Fibroblast of lung (primary cell): ENCODE measurements at regions not wholly inside any gene's neighbourhood (a gene's known extent, or its start where the extent isn't known, plus 50 kb on each side); places are given as distances from the start of the nearest gene placed in this dataset.

Experiments
- DNase-seq, 2 donors: peaks; one replicate each; pipeline versions ENCODE4 v3.0.0 to v3.0.0-alpha.2; 2010; ENCODE audit warnings: low read depth in 2 of 2
- H2AFZ ChIP-seq: 2 replicates; pipeline ENCODE4 v1.5.1; 2012; ENCODE audit warnings: low read length, control low read depth, inconsistent platforms
- H3K27ac ChIP-seq: 2 replicates; pipeline ENCODE4 v1.5.1; 2011; ENCODE audit warnings: low read length, control low read depth; ENCODE audit not compliant: insufficient read depth
- H3K27me3 ChIP-seq: 2 replicates; pipeline ENCODE4 v1.5.1; 2011; ENCODE audit warnings: mild to moderate bottlenecking, low read length; ENCODE audit not compliant: control insufficient read depth, insufficient read depth
- H3K36me3 ChIP-seq: 2 replicates; pipeline ENCODE4 v1.5.1; 2011; ENCODE audit warnings: low read length; ENCODE audit not compliant: control insufficient read depth, insufficient read depth
- H3K4me1 ChIP-seq: 2 replicates; pipeline ENCODE4 v1.5.1; 2011; ENCODE audit warnings: low read length; ENCODE audit not compliant: control insufficient read depth, insufficient read depth; ENCODE audit errors: extremely low read depth
- H3K4me2 ChIP-seq: 2 replicates; pipeline ENCODE4 v1.5.1; 2011; ENCODE audit warnings: low read length, control low read depth; ENCODE audit not compliant: insufficient read depth; ENCODE audit errors: extremely low read depth
- H3K4me3 ChIP-seq, 4 experiments: fragments of 200-600 bp in 1 of 4; sonication (generic) in 1 of 4; replicated peaks in 1 of 4; 2 replicates each; pipeline ENCODE4 v1.5.1; 2011 to 2016; ENCODE audit warnings: low read length in 4 of 4, low read depth in 3 of 4, mild to moderate bottlenecking in 3 of 4, control low read depth in 2 of 4, inconsistent platforms in 1 of 4, mixed read lengths in 1 of 4; ENCODE audit not compliant: insufficient read depth in 1 of 4; ENCODE audit errors: control extremely low read depth in 1 of 4
- H3K79me2 ChIP-seq: 2 replicates; pipeline ENCODE4 v1.5.1; 2012; ENCODE audit warnings: mild to moderate bottlenecking, low read length, inconsistent platforms; ENCODE audit not compliant: control insufficient read depth, insufficient read depth
- H3K9ac ChIP-seq: 2 replicates; pipeline ENCODE4 v1.5.1; 2011; ENCODE audit warnings: mild to moderate bottlenecking, low read length, control low read depth; ENCODE audit not compliant: insufficient read depth
- H3K9me3 ChIP-seq: 2 replicates; pipeline ENCODE4 v1.5.1; 2012; ENCODE audit warnings: low read depth, low read length; ENCODE audit not compliant: control insufficient read depth, insufficient read depth
- H4K20me1 ChIP-seq: 2 replicates; pipeline ENCODE4 v1.5.1; 2011; ENCODE audit warnings: low read length; ENCODE audit not compliant: control insufficient read depth, insufficient read depth; ENCODE audit errors: extremely low read depth
- CTCF ChIP-seq, 2 donors: IDR thresholded peaks in 1 of 2; conservative IDR thresholded peaks in 1 of 2; 1 replicate in 1 of 2; 2 replicates in 1 of 2; pipeline ENCODE4 v1.5.1; 2011 to 2012; ENCODE audit warnings: low read length in 2 of 2, control low read depth in 1 of 2, inconsistent platforms in 1 of 2, low read depth in 1 of 2, mild to moderate bottlenecking in 1 of 2
- EZH2 ChIP-seq: IDR thresholded peaks from 2 replicates; pipeline ENCODE4 v1.5.1; 2012; ENCODE audit warnings: low read length, control low read depth, mild to moderate bottlenecking; ENCODE audit errors: missing control alignments

DNA sequence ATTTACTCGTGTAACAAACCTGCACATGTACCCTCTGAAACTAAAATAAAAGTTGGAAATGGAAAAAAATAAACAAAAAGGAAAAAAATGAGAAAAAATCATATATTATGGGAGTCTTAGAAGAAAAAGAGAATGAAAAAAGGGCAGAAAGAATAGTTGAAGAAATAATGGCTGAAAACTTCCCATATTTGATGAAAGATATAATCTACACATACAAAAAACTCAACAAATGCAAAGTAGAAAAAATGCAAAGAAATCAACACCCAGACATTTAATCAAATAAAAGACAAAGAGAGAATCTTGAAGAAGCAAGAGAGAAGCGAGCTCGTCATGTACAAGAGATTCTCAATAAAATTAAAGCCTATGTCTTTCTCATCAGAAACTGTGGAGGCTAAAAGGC lies 73.8 kb downstream of the SLC25A46 start:
- no peak overlapping the region for H3K4me3 ChIP-seq
- H4K20me1 ChIP-seq, result no peaks in the 10 kb centered on the region
- H3K4me1 ChIP-seq, result peaks cover 2% of the 10 kb centered on the region
- TF ChIP-seq EZH2, result no peak
- no peak for TF ChIP-seq CTCF (conservative IDR thresholded peaks at IDR 0.05 in 1 of 2, IDR thresholded peaks at IDR 0.05 in 1 of 2; ENCODE audit: low read depth in 1 of 2, low read length in 2 of 2)
- H3K4me2 ChIP-seq, result no peak overlapping the region
- no peak overlapping the region for H2AFZ ChIP-seq
- H3K27ac ChIP-seq, result no peak overlapping the region
- H3K9me3 ChIP-seq, result no peaks in the 10 kb centered on the region
- no peaks in the 10 kb centered on the region for H3K27me3 ChIP-seq
- no peaks in the 10 kb centered on the region for H3K79me2 ChIP-seq
- no peak for DNase-seq
- H3K9ac ChIP-seq, result no peak overlapping the region
- no peaks in the 10 kb centered on the region for H3K36me3 ChIP-seq

GRCh38 chr5:110815916-110816605 lies 77.3 kb downstream of the SLC25A46 start:
- Histone ChIP-seq H3K79me2 (no peaks in the 10 kb centered on the region), H3K9me3 (no peaks in the 10 kb centered on the region), H3K27me3 (no peaks in the 10 kb centered on the region), H3K4me2 (no peak overlapping the region), H4K20me1 (no peaks in the 10 kb centered on the region), H3K4me3 (no peak overlapping the region), H2AFZ (no peak overlapping the region), H3K9ac (no peak overlapping the region), H3K36me3 (no peaks in the 10 kb centered on the region), H3K27ac (no peak overlapping the region), H3K4me1 (peaks cover 3% of the 10 kb centered on the region)
- no peak for TF ChIP-seq EZH2
- DNase-seq, result peak in 1 of 2 donors; percentile 25

DNA sequence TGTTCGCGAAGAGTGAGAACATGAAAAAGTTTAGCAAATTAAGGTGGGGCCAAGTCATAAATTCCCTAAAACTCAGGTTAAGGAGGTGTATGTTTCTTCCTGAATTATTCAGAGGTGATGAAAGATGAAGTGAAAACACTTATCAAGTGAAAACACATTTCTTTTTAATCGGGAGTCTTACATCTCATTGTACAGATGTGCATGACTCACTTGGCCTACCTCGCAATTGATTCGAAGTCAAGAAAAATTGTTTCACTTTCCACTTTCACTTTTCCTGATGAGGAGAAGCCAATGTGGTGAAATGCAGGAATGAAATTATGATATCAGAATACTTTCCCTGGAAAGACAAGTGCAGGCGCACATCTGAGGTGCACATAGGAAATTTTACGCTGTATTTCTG lies 78.7 kb downstream of the SLC25A46 start:
- H3K4me2 ChIP-seq, result peak overlapping the region; percentile 66
- H3K36me3 ChIP-seq, result no peaks in the 10 kb centered on the region
- TF ChIP-seq CTCF (conservative IDR thresholded peaks at IDR 0.05 in 1 of 2, IDR thresholded peaks at IDR 0.05 in 1 of 2; ENCODE audit: low read depth in 1 of 2, low read length in 2 of 2) (no peak), EZH2 (no peak)

More for the DNA sequence above, 78.7 kb downstream of the SLC25A46 start:
- peak; percentile 42 to 57 for DNase-seq
- Histone ChIP-seq H2AFZ (no peak overlapping the region), H3K9me3 (no peaks in the 10 kb centered on the region), H3K4me1 (peaks cover 3% of the 10 kb centered on the region), H3K79me2 (no peaks in the 10 kb centered on the region), H3K27ac (no peak overlapping the region), H4K20me1 (no peaks in the 10 kb centered on the region), H3K9ac (no peak overlapping the region), H3K4me3 (no peak overlapping the region), H3K27me3 (no peaks in the 10 kb centered on the region)
